ENCODE measurements at regions not wholly inside any gene's neighbourhood (a gene's known extent, or its start where the extent isn't known, plus 50 kb on each side); places are given as distances from the start of the nearest gene placed in this dataset.
"Not testable (repeated sequence)": the region's sequence is repeated elsewhere in the genome, so short reads cannot be mapped to it uniquely, and the experiment has no call there.

GRCh38 chr2:71922499-71923142, 225.0 kb downstream of the CYP26B1 start:
- no peak for DNase-seq (ENCODE audit: low read depth)

- DNase-seq (ENCODE audit: low read depth) = no peak
Observed at GRCh38 chr2:71922091-71922490, 225.6 kb downstream of the CYP26B1 start.

- not testable (repeated sequence) for DNase-seq (ENCODE audit: low read depth)
Observed at GRCh38 chr2:71920819-71921218, 226.8 kb downstream of the CYP26B1 start.

GRCh38 chr2:71919708-71920107, 228.0 kb downstream of the CYP26B1 start:
- DNase-seq (ENCODE audit: low read depth) = no peak

GRCh38 chr2:71910277-71910676, 237.4 kb downstream of the CYP26B1 start:
- no peak for DNase-seq (ENCODE audit: low read depth)

GRCh38 chr2:71908798-71909197, 238.9 kb downstream of the CYP26B1 start:
- no peak for DNase-seq (ENCODE audit: low read depth)

GRCh38 chr2:71907503-71907902, 240.2 kb downstream of the CYP26B1 start:
- no peak for DNase-seq (ENCODE audit: low read depth)

- DNase-seq (ENCODE audit: low read depth) = no peak
Observed at GRCh38 chr2:71906357-71906973, 241.2 kb downstream of the CYP26B1 start.

GRCh38 chr2:71905205-71905604, 242.5 kb downstream of the CYP26B1 start:
- DNase-seq (ENCODE audit: low read depth) = no peak

GRCh38 chr2:71903841-71904240, 243.8 kb downstream of the CYP26B1 start:
- DNase-seq (ENCODE audit: low read depth) = no peak

- DNase-seq (ENCODE audit: low read depth) = no peak
Observed at GRCh38 chr2:71901466-71901865, 246.2 kb downstream of the CYP26B1 start.

- no peak for DNase-seq (ENCODE audit: low read depth)
Observed at GRCh38 chr2:71898851-71899681, 248.6 kb downstream of the CYP26B1 start.

- DNase-seq (ENCODE audit: low read depth) = no peak
Observed at GRCh38 chr2:71898375-71898774, 249.3 kb downstream of the CYP26B1 start.

- DNase-seq (ENCODE audit: low read depth) = no peak
Observed at GRCh38 chr2:71897836-71898235, 249.8 kb downstream of the CYP26B1 start.

- DNase-seq (ENCODE audit: low read depth) = no peak
Observed at GRCh38 chr2:71897137-71897480, 250.6 kb downstream of the CYP26B1 start.

GRCh38 chr2:71896385-71897136, 251.1 kb downstream of the CYP26B1 start:
- no peak for DNase-seq (ENCODE audit: low read depth)

GRCh38 chr2:71895320-71896161, 252.1 kb downstream of the CYP26B1 start:
- DNase-seq (ENCODE audit: low read depth) = no peak

- DNase-seq (ENCODE audit: low read depth) = no peak
Observed at GRCh38 chr2:71894261-71894660, 253.4 kb downstream of the CYP26B1 start.

- DNase-seq (ENCODE audit: low read depth) = no peak
Observed at GRCh38 chr2:71893646-71894045, 254.0 kb downstream of the CYP26B1 start.

GRCh38 chr2:71892896-71893295, 254.8 kb downstream of the CYP26B1 start:
- no peak for DNase-seq (ENCODE audit: low read depth)

- no peak for DNase-seq (ENCODE audit: low read depth)
Observed at GRCh38 chr2:71892423-71892730, 255.3 kb downstream of the CYP26B1 start.
